RWPE2 (cell line): ENCODE measurements at regions not wholly inside any gene's neighbourhood (a gene's known extent, or its start where the extent isn't known, plus 50 kb on each side); places are given as distances from the start of the nearest gene placed in this dataset.

Experiments
- ATAC-seq: fragments of 200-7000 bp; cut with Tn5 transposase; 3 replicates; pipeline ENCODE4 v1.9.1; 2021; ENCODE audit warnings: low read depth
- DNase-seq: peaks from one replicate; pipeline ENCODE4 v3.0.0-alpha.2; 2020; ENCODE audit warnings: low spot score
- H3K27ac ChIP-seq: fragments of 450-650 bp; 2 replicates; pipeline ENCODE4 v1.5.1; 2017; ENCODE audit warnings: mild to moderate bottlenecking; ENCODE audit not compliant: poor library complexity, severe bottlenecking
- H3K27me3 ChIP-seq: fragments of 250-450 bp; sonication (Bioruptor Pico); 2 replicates; pipeline ENCODE4 v1.5.1; 2021; ENCODE audit warnings: mild to moderate bottlenecking, moderate library complexity; ENCODE audit not compliant: insufficient read depth, poor library complexity, severe bottlenecking
- H3K36me3 ChIP-seq: fragments of 250-450 bp; sonication (Bioruptor Pico); 2 replicates; pipeline ENCODE4 v1.5.1; 2020; ENCODE audit warnings: low read depth, mild to moderate bottlenecking, moderate library complexity
- H3K4me1 ChIP-seq: fragments of 250-450 bp; sonication (Bioruptor Pico); 2 replicates; pipeline ENCODE4 v1.5.1; 2021; ENCODE audit warnings: mild to moderate bottlenecking, moderate library complexity; ENCODE audit not compliant: insufficient read depth, poor library complexity, severe bottlenecking
- H3K4me3 ChIP-seq: fragments of 250-450 bp; sonication (Bioruptor Pico); 2 replicates; pipeline ENCODE4 v1.5.1; 2021; ENCODE audit warnings: mild to moderate bottlenecking, moderate library complexity; ENCODE audit not compliant: severe bottlenecking
- H3K9me3 ChIP-seq: fragments of 250-450 bp; sonication (Bioruptor Pico); 2 replicates; pipeline ENCODE4 v1.5.1; 2021; ENCODE audit warnings: mild to moderate bottlenecking, moderate library complexity; ENCODE audit not compliant: severe bottlenecking
- CTCF ChIP-seq: fragments of 450-650 bp; IDR thresholded peaks from one replicate; pipeline ENCODE4 v1.5.1; 2017; ENCODE audit warnings: mild to moderate bottlenecking, moderate library complexity; ENCODE audit not compliant: poor library complexity, severe bottlenecking

DNA sequence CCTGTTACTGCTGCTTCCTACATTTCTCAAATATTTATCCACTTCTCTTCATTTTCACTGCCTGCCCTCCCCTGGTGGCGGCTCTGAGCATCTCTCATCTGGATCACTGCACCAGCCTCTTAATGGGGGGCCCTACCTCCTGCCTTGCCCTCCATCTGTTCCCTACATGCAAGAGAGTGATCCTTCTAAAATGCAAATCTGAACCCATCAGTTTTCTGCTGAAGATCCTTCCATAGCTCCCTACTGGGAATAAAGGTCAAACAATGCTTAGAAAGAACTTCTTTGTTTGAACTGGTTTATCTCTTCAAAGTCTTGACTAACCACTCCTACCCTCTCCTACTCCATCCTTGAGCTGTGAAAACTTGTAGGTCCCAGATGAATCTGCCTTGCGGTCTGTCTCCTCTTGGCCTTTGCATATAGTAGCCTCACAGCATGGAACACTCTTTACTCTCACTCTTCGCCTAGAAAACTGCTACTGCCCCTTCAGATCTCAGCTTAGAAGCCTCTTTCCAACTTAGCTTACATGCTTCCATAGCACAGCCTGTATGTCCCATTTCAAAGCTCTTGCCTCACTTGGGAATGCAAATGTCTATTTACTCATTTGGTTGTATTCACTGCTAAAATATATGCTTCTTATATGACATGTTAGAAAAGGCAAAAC is 119.3 kb downstream of the QRSL1 start:
- peak overlapping the region; percentile 97 for H3K27ac ChIP-seq
- ATAC-seq, result no peak
- no peak for DNase-seq

GRCh38 chr6:106747139-106747538 is 117.8 kb downstream of the QRSL1 start:
- H3K4me3 ChIP-seq, result no peak overlapping the region
- no peak for TF ChIP-seq CTCF

More for the DNA sequence above, 119.3 kb downstream of the QRSL1 start:
- Histone ChIP-seq H3K9me3 (no peaks in the 10 kb centered on the region), H3K36me3 (no peaks in the 10 kb centered on the region), H3K4me3 (no peak overlapping the region), H3K4me1 (peaks cover 66% of the 10 kb centered on the region), H3K27me3 (no peaks in the 10 kb centered on the region)
- TF ChIP-seq CTCF, result no peak

DNA sequence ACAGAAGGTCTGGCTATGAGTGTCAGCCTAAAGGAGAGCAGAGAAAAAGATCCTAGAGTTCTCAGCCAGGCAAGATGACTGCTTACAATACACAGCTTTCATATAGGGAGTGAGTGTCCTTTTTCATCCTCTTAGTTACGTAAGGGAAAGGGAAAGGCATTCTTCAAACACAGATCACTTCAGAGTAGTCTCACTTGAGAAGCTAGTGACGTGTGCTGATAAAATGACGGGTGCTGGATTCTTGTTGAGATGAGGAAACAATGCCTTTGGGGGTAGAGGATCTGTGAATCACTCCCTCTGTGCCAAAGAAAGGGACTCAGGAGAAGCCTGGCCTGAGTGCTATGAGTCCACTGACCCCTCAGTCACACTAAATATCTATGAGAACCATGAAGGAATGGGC is 117.3 kb downstream of the QRSL1 start:
- Histone ChIP-seq H3K9me3 (no peaks in the 10 kb centered on the region), H3K4me1 (peaks cover 63% of the 10 kb centered on the region), H3K36me3 (no peaks in the 10 kb centered on the region), H3K27ac (peak overlapping the region; percentile 97), H3K4me3 (no peak overlapping the region), H3K27me3 (no peaks in the 10 kb centered on the region)
- no peak for TF ChIP-seq CTCF
- peak; percentile 71 for ATAC-seq
- peak; percentile 78 for DNase-seq

More at GRCh38 chr6:106747139-106747538, 117.8 kb downstream of the QRSL1 start:
- ATAC-seq, result peak; percentile 15
- Histone ChIP-seq H3K4me1 (peaks cover 67% of the 10 kb centered on the region), H3K27me3 (no peaks in the 10 kb centered on the region), H3K9me3 (no peaks in the 10 kb centered on the region), H3K27ac (peak overlapping the region; percentile 97), H3K36me3 (no peaks in the 10 kb centered on the region)
- DNase-seq, result no peak

DNA sequence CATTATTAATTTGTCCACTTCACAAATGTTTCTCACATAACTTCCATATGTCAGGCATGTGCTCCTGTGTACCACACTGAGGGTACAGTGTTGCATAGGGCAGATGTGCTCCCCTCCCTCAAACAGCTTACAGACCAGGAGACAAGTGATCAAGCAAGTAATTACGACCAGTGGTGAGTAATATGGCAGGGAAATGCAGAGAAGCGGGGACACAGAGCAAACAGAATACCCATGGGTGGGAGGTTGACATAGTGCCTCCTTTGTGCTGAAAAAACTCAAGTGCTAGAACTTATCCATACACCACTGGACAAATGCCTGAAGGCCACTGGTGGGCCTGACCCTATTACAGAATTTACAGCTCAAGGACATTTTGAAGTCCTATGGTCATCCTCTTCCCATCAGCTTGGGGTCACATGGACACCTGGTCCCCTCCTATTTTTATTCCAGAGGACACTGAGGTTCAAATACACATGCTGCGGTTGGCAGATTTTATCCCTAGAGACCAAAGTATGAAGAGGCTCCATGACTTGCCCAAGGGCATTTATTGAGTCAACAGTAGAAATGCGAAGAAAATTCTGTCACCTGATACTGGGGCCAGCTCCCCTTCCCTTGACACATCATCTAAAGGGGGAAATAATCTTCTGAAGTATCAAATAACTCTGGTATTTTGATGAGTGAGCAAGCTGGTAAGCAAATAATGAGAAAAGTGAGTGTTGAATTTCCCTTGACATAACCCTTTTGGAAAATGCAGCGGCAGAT is 116.6 kb downstream of the QRSL1 start:
- Histone ChIP-seq H3K4me1 (peaks cover 59% of the 10 kb centered on the region), H3K4me3 (no peak overlapping the region), H3K27me3 (no peaks in the 10 kb centered on the region), H3K36me3 (no peaks in the 10 kb centered on the region), H3K27ac (peak overlapping the region; percentile 97), H3K9me3 (no peaks in the 10 kb centered on the region)
- TF ChIP-seq CTCF, result no peak
- DNase-seq (no peak), ATAC-seq (peak; percentile 62)
